Osteocyte (in vitro differentiated cells): ENCODE measurements at regions not wholly inside any gene's neighbourhood (a gene's known extent, or its start where the extent isn't known, plus 50 kb on each side); places are given as distances from the start of the nearest gene placed in this dataset.

Source experiments
- DNase-seq: peaks from one replicate; pipeline ENCODE4 v3.0.0; 2021; ENCODE audit warnings: mixed read lengths; ENCODE audit not compliant: unreplicated experiment; ENCODE audit errors: extremely low spot score
- H3K27ac Mint-ChIP-seq: one replicate; pipeline ENCODE4 v1.8.0; 2021; ENCODE audit warnings: mild to moderate bottlenecking, mixed read lengths; ENCODE audit not compliant: unreplicated experiment
- H3K27me3 Mint-ChIP-seq: one replicate; pipeline ENCODE4 v1.8.0; 2021; ENCODE audit warnings: mixed read lengths; ENCODE audit not compliant: unreplicated experiment
- H3K36me3 Mint-ChIP-seq: one replicate; pipeline ENCODE4 v1.8.0; 2021; ENCODE audit warnings: mixed read lengths; ENCODE audit not compliant: unreplicated experiment
- H3K4me1 Mint-ChIP-seq: one replicate; pipeline ENCODE4 v1.8.0; 2021; ENCODE audit warnings: mixed read lengths; ENCODE audit not compliant: unreplicated experiment
- H3K4me3 Mint-ChIP-seq: one replicate; pipeline ENCODE4 v1.8.0; 2021; ENCODE audit warnings: mild to moderate bottlenecking, moderate library complexity, mixed read lengths; ENCODE audit not compliant: unreplicated experiment
- H3K9me3 Mint-ChIP-seq: one replicate; pipeline ENCODE4 v1.8.0; 2021; ENCODE audit warnings: mixed read lengths; ENCODE audit not compliant: unreplicated experiment
- TF ChIP-seq, protein P1 (sequence below): fragments of 200-600 bp; sonication (generic); IDR thresholded peaks from 2 replicates; pipeline ENCODE4 v1.5.0; 2021; ENCODE audit warnings: antibody characterized with exemption, mild to moderate bottlenecking, moderate library complexity

DNA sequence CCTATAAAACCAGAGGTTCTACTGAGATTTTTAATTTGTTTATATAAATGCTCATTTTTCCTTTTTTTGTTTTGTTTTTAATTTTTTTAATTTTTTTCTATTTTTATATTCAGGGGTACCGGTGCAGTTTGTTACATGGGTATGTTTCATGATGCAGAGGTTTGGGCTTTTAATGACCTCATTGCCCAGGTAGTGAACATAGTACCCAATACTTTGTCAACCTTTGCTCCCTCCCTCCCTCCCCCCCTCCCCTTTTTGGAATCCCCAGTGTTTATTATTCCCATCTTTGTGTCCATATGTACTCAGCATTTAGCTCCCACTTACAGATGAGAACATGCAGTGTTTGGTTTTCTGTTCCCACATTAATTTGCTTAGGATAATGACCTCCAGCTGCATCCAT is 94.4 kb upstream of the NEBL start:
- H3K27ac Mint-ChIP-seq, result no peak overlapping the region
- H3K4me3 Mint-ChIP-seq, result no peak overlapping the region
- no peak for DNase-seq
- no peaks in the 10 kb centered on the region for H3K27me3 Mint-ChIP-seq
- peaks cover 27% of the 10 kb centered on the region for H3K4me1 Mint-ChIP-seq
- TF ChIP-seq, protein P1, sequence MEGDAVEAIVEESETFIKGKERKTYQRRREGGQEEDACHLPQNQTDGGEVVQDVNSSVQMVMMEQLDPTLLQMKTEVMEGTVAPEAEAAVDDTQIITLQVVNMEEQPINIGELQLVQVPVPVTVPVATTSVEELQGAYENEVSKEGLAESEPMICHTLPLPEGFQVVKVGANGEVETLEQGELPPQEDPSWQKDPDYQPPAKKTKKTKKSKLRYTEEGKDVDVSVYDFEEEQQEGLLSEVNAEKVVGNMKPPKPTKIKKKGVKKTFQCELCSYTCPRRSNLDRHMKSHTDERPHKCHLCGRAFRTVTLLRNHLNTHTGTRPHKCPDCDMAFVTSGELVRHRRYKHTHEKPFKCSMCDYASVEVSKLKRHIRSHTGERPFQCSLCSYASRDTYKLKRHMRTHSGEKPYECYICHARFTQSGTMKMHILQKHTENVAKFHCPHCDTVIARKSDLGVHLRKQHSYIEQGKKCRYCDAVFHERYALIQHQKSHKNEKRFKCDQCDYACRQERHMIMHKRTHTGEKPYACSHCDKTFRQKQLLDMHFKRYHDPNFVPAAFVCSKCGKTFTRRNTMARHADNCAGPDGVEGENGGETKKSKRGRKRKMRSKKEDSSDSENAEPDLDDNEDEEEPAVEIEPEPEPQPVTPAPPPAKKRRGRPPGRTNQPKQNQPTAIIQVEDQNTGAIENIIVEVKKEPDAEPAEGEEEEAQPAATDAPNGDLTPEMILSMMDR, result no peak
- H3K36me3 Mint-ChIP-seq, result no peaks in the 10 kb centered on the region
- peaks cover 11% of the 10 kb centered on the region for H3K9me3 Mint-ChIP-seq

DNA sequence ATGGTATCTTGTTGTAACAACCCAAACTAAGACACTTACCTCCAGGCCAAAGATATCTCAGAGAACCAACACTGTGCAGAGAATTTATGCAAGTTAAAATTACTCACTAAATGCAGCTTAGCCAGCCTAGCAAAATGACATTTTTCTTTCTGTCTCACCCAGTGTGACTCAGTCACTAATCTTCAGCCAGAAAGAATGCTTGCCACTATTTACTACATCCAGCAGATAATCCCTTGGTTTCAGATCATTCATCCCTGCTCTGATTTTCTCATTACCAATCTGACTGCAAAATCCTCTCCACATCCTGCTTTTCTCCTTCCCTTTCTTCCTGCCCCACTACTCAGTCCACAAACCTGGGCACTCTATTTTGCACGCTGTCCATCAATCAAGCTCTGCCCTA is 93.5 kb upstream of the NEBL start:
- Mint-ChIP-seq H3K4me3 (no peak overlapping the region), H3K9me3 (peaks cover 11% of the 10 kb centered on the region), H3K27ac (no peak overlapping the region), H3K36me3 (no peaks in the 10 kb centered on the region), H3K27me3 (no peaks in the 10 kb centered on the region), H3K4me1 (peaks cover 27% of the 10 kb centered on the region)
- TF ChIP-seq, protein P1, result no peak
- DNase-seq, result no peak

DNA sequence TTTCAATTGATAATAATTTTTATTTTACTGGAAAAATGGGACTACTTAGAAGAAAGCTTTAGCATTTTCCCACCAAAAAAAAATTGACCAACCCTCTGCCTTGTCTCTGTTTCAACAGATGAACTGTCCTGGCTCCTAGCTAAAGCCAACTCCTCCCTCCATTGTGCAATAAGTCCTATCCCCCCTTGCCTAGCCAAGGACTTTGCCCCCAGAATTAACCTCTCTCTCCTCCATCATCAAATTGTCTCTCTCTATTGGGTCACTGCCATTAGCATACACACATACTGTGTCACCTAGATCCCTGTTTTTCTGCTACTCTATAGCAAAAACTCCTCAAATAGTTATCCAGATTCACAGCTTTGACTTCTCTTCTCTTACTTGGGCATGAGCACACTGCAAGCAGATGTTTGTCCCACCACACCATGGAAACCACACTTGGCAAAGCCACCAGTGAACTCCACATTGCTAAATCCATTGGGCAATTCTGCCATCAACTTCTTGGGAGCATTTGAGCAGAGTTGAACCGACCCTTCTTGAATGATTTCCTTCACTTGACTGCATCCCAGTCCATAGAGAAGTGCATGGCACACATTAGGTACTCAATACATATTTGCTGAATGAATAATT is 91.4 kb upstream of the NEBL start:
- Mint-ChIP-seq H3K27ac (no peak overlapping the region), H3K27me3 (no peaks in the 10 kb centered on the region), H3K4me1 (peaks cover 19% of the 10 kb centered on the region), H3K4me3 (no peak overlapping the region), H3K9me3 (peaks cover 11% of the 10 kb centered on the region), H3K36me3 (no peaks in the 10 kb centered on the region)
- DNase-seq, result no peak
- TF ChIP-seq, protein P1, result no peak

DNA sequence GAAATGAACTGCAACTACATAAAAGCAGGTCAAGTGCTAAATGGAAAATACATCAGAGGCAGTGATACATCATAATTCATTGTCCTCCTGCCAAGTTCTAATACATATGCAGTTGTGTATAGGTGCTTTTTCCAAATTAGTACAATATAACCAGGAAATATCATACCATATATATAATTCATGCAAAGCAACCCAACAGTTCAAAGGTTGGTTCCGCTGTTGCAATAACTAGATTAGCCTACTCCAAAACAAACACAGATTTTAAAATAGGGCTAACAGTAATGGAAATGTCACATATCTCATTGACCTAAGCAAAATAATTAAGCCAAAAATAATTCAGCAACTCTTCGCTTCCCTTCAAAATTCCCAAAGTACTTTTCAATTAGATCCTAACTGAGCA is 88.9 kb upstream of the NEBL start:
- Mint-ChIP-seq H3K9me3 (peaks cover 11% of the 10 kb centered on the region), H3K27me3 (no peaks in the 10 kb centered on the region), H3K27ac (no peak overlapping the region), H3K4me1 (peaks cover 8% of the 10 kb centered on the region), H3K4me3 (no peak overlapping the region), H3K36me3 (no peaks in the 10 kb centered on the region)
- TF ChIP-seq, protein P1, result no peak
- no peak for DNase-seq

DNA sequence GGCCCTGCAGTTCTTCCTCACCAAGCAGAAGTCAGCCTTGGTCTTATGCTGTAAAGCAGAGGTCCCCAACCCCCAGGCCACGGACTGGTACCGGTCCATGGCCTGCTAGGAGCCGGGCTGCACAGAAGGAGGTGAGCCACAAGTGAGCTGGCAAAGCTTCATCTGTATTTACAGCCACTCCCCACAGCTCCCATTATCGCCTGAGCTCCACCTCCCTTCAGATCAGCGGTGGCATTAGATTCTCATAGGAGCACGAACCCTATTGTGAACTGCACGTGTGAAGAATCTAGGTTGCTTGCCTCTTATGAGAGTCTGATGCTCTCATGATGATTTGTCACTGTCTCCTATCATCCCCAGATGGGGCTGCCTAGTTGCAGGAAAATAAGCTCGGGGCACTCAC is 87.6 kb upstream of the NEBL start:
- no peaks in the 10 kb centered on the region for H3K36me3 Mint-ChIP-seq
- H3K9me3 Mint-ChIP-seq, result peaks cover 11% of the 10 kb centered on the region
- H3K27me3 Mint-ChIP-seq, result no peaks in the 10 kb centered on the region
- H3K4me3 Mint-ChIP-seq, result no peak overlapping the region
- no peak for DNase-seq
- TF ChIP-seq, protein P1, result no peak
- no peak overlapping the region for H3K27ac Mint-ChIP-seq
- H3K4me1 Mint-ChIP-seq, result no peaks in the 10 kb centered on the region
